ENCODE measurements at regions not wholly inside any gene's neighbourhood (a gene's known extent, or its start where the extent isn't known, plus 50 kb on each side); places are given as distances from the start of the nearest gene placed in this dataset.
"Not testable (repeated sequence)": the region's sequence is repeated elsewhere in the genome, so short reads cannot be mapped to it uniquely, and the experiment has no call there.

DNA sequence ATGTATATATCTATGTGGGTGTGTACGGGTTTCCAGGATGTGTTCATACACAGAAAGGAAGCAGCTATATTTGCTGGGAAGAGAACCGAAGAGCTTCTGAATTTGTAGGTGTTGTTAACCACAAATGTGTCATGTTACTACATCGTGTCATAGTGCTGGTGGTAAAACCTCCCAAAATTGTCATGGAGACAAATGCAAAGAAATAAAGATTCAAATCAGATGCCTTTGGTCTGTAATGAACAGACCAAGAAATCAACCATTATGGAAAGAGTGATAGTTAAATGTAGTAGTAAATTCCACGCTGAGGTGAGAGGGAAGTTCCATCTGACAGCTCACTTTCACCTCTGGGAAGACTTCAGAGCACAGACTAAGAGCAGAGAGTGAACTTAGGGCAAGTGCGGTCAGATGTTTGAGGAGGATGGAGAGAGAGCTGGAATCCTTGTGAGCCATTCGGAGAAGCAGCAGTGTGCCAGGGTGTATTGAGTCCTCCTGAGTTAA is 487.5 kb downstream of the TMEM121 start:
- WGBS, 4 donors = 60 to 66% (median 62%) methylated on average over 6 of the region's 6 CpGs

GRCh38 chr14:106017952-106018351 is 491.6 kb downstream of the TMEM121 start:
- intact Hi-C loops (cut with DNase I) = loop anchor here in 1 of 2 donors (10.0 kb wide), 1 partner anchor 343 kb away; no protein-coding TSS in a partner anchor
- WGBS, 4 donors = 43 to 80% (median 59%) methylated on average over 2 to 3 of the region's 3 CpGs
- not testable (repeated sequence) for H3K9me3 ChIP-seq (replicated peaks in 1 of 3); H3K4me1 ChIP-seq (replicated peaks in 1 of 2); H3K36me3 ChIP-seq (replicated peaks in 1 of 2); H3K4me3 ChIP-seq; H3K27ac ChIP-seq; H3K27me3 ChIP-seq; DNase-seq

More for the DNA sequence above, 487.5 kb downstream of the TMEM121 start:
- no peak for DNase-seq
- H3K27me3 ChIP-seq = peaks cover 9% of the 10 kb centered on the region
- no peaks in the 10 kb centered on the region for H3K9me3 ChIP-seq (replicated peaks in 1 of 3)
- TF ChIP-seq POLR2A (IDR thresholded peaks at IDR 0.05) = no peak
- TF ChIP-seq, protein P1, sequence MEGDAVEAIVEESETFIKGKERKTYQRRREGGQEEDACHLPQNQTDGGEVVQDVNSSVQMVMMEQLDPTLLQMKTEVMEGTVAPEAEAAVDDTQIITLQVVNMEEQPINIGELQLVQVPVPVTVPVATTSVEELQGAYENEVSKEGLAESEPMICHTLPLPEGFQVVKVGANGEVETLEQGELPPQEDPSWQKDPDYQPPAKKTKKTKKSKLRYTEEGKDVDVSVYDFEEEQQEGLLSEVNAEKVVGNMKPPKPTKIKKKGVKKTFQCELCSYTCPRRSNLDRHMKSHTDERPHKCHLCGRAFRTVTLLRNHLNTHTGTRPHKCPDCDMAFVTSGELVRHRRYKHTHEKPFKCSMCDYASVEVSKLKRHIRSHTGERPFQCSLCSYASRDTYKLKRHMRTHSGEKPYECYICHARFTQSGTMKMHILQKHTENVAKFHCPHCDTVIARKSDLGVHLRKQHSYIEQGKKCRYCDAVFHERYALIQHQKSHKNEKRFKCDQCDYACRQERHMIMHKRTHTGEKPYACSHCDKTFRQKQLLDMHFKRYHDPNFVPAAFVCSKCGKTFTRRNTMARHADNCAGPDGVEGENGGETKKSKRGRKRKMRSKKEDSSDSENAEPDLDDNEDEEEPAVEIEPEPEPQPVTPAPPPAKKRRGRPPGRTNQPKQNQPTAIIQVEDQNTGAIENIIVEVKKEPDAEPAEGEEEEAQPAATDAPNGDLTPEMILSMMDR (IDR thresholded peaks at IDR 0.05) = no peak
- intact Hi-C loops (cut with DNase I) = loop anchor here in 1 of 2 donors (10.0 kb wide), 1 partner anchor 339 kb away; no protein-coding TSS in a partner anchor
- no peak overlapping the region for H3K4me3 ChIP-seq
- H3K4me1 ChIP-seq (replicated peaks in 1 of 2) = no peaks in the 10 kb centered on the region
- no peak overlapping the region for H3K27ac ChIP-seq
- no peaks in the 10 kb centered on the region for H3K36me3 ChIP-seq (replicated peaks in 1 of 2)

GRCh38 chr14:106021832-106022231 is 495.4 kb downstream of the TMEM121 start:
- 49 to 76% (median 63%) methylated on average over 3 of the region's 3 CpGs for WGBS, 4 donors
- no peaks in the 10 kb centered on the region for H3K36me3 ChIP-seq (replicated peaks in 1 of 2)
- intact Hi-C loops (cut with DNase I) = no loop called here
- peaks cover 5% of the 10 kb centered on the region for H3K27me3 ChIP-seq
- H3K4me3 ChIP-seq = no peak overlapping the region
- H3K27ac ChIP-seq = no peak overlapping the region
- no peaks in the 10 kb centered on the region for H3K4me1 ChIP-seq (replicated peaks in 1 of 2)
- no peaks in the 10 kb centered on the region for H3K9me3 ChIP-seq (replicated peaks in 1 of 3)
- no peak for TF ChIP-seq POLR2A (IDR thresholded peaks at IDR 0.05)
- TF ChIP-seq, protein P1 (IDR thresholded peaks at IDR 0.05) = no peak
- no peak for DNase-seq

GRCh38 chr14:106022648-106023047 is 496.3 kb downstream of the TMEM121 start:
- H3K4me3 ChIP-seq; DNase-seq; H3K36me3 ChIP-seq (replicated peaks in 1 of 2); H3K27ac ChIP-seq; intact Hi-C loops (cut with DNase I); H3K27me3 ChIP-seq; H3K9me3 ChIP-seq (replicated peaks in 1 of 3); H3K4me1 ChIP-seq (replicated peaks in 1 of 2): not testable (repeated sequence)
- 35 to 53% (median 48%) methylated on average over 5 of the region's 5 CpGs for WGBS, 4 donors

GRCh38 chr14:106023411-106023810 is 497.0 kb downstream of the TMEM121 start:
- intact Hi-C loops (cut with DNase I) = no loop called here
- H3K9me3 ChIP-seq (replicated peaks in 1 of 3) = no peaks in the 10 kb centered on the region
- H3K4me1 ChIP-seq (replicated peaks in 1 of 2) = no peaks in the 10 kb centered on the region
- WGBS, 4 donors = 67 to 89% (median 75%) methylated on average over 1 of the region's 1 CpG
- no peak overlapping the region for H3K4me3 ChIP-seq
- no peak for DNase-seq
- no peaks in the 10 kb centered on the region for H3K36me3 ChIP-seq (replicated peaks in 1 of 2)
- no peak overlapping the region for H3K27ac ChIP-seq
- H3K27me3 ChIP-seq = peaks cover 4% of the 10 kb centered on the region
- no peak for TF ChIP-seq POLR2A (IDR thresholded peaks at IDR 0.05)
- TF ChIP-seq, protein P1 (IDR thresholded peaks at IDR 0.05) = no peak
